Activated CD8-positive, alpha-beta memory T cell treated with anti-CD3 and anti-CD28 coated beads for 4 hours (primary cell): ENCODE measurements at regions not wholly inside any gene's neighbourhood (a gene's known extent, or its start where the extent isn't known, plus 50 kb on each side); places are given as distances from the start of the nearest gene placed in this dataset.

Experiments used
- DNase-seq, 2 donors: peaks; one replicate each; pipeline ENCODE4 v3.0.0-alpha.2; 2020; ENCODE audit warnings: low read depth in 2 of 2

DNA sequence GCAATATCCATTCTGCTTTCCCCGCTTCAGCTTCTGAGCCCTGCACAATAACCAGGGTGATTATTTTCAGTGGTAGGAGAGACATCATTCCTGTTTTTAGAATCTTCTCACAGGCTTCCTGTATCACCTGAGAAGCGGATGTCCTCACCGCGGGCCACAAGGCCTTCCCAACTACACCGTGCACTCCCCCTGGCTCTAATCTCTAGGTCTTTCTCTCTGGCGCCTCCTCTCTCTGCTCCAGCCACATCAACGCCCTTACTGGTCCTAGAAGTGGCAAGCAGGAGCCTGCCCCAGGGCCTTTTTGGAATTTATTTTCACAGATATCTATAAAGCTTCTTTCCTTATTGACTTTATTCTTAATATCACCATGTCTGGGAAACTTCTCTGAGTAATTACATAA lies 675.2 kb upstream of the FRG1 start:
- no peak for DNase-seq

DNA sequence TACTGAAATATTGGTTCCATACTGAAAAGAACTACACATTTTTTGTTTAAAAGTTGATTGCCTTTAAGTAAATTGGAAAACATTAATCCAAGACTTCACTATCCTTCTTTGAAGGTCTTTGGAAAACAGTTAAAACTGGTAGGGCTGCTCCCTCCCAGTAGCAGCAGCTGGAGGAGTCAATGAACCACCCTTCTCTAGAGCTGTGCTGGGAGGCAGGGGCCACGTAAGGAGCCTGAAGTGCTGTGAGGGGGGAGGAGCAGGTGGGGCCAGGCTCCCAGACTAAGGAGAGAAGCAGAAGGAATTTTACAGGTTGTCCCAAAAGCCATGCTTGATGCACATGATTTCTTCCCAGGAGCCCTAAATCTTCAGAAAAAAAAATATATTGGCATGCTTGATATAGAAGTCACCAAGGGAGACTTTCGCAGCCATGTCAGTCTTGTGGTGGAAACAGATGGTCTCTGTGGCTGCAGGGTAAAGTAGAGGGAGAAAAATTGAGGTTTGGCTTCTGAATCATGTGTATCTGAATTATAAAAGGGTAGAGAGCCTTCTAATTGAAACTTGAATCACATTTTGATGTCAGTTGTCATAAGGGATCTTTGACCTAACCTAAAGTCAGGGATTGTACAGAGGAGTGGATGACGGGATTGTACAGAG lies 673.2 kb upstream of the FRG1 start:
- DNase-seq = no peak

DNA sequence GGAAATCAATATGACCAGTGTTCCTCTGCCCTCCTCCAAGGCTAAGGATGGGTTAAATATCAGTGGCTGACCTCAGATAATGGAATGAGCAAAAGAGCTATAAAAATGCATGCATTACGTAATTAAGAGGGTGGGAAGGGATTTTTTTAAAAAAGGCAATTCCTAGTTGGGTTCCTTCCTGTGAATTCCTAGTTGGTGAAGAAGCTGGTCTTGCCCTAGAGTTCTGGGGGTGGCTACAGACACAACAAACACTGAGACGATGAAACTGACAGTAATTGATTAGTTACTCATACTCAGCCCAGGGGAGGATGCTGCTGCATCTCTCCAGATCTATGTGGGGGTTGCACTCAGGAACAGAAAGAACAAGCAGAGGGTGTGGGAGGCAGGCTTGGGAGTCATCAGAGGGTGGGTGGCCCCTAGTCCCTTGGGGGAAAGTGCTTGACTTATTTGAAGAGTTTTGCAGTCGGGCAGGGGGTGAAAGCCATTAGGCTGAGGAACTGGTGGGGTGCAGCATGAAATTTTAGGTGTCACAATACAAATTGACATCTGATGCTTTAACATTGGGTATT lies 662.0 kb upstream of the FRG1 start:
- DNase-seq = no peak

DNA sequence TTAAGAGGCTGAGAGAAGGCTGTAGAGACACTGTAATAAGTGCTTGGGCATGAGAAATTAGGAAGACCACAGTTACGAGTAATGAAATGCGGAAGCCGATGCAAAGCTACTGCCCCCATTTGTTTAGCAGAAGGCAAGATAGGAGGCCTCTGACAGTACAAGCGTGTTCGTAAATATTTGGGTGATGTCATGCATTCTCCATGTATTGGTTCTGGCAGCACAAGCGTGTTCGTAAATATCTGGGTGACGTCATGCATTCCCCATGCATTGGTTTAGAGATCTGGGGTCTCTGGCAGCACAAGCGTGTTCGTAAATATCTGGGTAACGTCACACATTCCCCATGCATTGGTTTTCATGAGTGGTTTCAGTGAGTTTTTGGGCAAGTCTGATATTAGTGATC lies 661.5 kb upstream of the FRG1 start:
- no peak for DNase-seq

DNA sequence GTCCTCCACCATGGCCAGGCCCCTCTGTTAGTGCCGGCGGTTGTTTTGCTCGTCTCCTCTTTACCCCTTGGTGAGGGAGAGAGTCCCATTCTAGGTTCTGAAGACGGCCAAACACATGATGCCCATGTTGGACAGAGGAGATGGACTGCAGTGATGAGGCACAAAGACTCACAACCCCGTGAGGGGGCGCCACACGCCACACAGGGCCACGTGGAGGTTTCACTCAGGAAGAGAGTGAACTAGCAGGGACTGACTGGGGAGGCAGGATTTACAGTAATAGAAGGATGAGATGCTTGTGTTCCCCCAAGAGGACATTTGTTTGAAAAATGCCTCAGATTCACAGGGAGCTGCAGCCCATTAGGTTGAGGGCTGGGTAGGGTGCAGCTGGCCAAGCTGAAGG lies 655.3 kb upstream of the FRG1 start:
- no peak for DNase-seq

DNA sequence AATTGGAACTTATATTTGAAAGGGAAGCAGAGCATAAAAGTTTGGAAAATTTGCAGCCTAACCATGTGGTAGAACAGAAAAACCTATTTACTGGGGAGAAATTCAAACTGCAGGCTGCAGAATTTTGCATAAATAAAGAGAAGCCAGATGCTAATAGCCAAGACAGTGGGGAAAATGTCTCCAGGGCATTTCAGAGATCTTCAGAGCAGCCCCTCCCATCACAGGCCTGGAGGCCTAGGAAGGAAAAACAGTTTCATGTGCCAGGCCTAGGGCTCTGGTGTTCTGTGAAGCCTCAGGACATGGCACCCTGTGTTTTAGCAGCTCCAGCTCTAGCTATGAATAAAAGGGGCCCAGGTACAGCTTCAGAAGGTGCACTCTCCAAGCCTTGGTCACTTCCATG lies 648.7 kb upstream of the FRG1 start:
- DNase-seq = no peak

DNA sequence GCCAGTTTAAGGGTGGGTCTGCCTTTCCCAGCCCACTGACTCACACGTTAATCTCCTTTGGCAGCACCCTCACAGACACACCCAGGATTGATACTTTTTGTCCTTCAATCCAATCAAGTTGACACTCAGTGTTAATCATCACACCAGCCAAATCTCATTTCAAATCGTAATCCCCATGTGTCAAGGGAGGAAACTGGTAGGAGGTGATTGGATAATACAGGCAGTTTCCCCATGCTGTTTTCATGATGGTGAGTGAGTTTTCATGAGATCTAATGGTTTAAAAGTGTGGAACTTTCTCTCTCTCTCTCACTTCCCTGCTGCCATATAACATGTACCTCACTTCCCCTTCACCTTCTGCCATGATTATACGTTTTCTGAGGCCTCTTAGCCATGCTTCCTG lies 647.2 kb upstream of the FRG1 start:
- DNase-seq = no peak

DNA sequence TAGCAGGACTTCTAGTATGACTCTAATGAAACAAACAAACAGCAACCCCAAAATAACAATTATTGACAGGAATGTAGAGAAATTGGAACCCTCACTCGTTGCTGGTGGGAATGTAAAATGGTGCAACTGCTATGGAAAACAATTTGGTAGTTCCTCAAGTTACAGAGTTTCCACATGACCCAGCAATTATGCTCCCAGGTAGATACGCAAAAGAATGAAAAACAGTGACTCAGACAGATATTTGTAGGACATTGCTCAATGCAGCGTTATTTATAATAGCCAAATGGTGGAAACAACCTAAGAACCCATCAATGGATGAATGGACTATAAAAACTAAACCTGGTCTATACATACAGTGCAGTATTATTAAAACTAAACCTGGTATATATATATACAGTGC lies 646.1 kb upstream of the FRG1 start:
- DNase-seq = no peak

DNA sequence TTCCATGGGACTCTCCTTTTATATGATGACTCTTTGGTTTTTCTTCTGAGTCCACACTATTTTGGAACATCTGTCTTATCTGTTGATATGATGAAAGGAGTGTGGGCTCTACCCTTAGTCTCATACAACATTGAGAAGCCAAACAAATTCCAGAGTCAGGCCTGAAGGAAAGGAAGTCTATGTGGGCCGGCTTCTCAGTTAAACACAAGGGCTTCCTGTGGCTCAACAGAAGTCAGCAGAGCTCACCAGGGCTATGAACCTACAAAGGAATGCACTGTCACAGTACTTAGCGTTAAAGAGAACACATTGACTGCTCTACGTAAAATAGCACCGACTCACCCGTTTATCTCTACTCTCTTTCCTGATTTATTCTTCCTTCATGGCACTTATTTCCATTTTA lies 641.0 kb upstream of the FRG1 start:
- DNase-seq = no peak

DNA sequence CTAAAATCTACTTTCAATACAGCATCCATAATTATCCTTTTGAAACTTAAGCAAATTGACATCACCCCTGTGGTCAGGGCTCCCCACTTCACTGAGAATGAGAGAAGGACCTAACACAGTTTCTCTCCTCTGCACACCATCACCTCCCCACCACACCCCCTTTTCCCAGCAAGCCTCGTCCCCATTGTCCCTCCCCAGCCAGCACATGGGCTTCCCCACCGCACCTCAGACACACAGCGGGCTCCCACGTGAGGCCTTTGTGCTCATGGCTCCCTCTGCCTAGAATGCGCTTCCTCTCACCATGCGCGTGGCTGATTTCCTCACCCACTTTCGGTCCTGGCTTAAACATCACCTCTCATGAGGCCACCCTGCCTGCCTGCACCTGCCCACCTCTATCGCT lies 639.0 kb upstream of the FRG1 start:
- no peak for DNase-seq

DNA sequence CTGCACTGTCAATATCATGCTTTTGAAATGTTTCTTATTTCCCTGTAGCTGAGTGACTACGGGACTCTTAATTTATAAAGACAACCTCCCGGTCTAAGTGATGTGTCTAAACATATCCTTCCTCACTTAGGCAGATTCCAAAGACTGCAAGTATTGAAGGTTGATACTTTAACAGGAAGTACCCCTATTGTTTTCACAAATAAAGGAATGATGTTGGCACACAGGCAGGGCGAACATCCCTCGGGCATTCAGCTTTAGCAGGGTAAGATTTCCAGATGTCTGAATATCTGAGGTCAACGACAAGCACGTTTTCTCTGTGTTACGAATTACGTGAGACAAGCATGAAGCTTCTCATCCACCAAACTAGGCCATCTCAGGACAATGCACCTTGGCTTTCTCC lies 638.0 kb upstream of the FRG1 start:
- DNase-seq = no peak

DNA sequence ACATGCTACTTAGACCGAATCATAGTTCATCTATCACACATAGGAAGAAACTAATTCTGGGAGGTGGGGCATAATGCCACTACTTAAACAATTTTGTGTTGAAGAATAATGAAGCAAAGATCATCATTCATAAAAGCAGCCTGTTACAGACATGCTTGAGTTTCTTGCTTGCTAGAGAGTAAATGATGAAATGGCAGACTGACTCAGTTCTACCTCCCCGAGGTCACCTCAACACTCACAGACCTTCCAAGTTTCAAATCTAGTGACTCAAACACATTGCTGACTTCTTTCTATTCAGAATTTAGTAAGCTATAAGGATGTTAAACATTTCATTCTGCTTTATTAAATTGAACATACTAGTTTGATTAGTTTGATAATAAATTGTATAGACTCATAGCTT lies 636.5 kb upstream of the FRG1 start:
- DNase-seq = no peak

DNA sequence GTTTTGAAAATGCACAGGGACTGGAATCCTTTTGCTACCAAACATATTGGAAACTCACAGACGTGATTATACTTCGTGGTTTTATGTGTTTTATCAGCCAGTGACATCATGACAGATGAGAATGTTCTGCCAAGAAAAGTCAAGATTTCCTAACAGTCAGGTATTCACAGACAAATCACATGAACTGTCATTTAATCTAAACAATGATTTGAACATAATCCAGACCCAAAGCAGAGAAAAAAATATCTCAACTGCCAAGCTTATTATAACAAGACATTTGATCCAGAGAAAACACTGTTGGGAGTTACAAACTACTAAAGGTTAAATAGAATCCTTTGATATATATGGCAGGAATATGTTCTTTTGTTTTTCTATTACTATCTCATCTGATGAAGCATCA lies 635.9 kb upstream of the FRG1 start:
- DNase-seq = no peak

DNA sequence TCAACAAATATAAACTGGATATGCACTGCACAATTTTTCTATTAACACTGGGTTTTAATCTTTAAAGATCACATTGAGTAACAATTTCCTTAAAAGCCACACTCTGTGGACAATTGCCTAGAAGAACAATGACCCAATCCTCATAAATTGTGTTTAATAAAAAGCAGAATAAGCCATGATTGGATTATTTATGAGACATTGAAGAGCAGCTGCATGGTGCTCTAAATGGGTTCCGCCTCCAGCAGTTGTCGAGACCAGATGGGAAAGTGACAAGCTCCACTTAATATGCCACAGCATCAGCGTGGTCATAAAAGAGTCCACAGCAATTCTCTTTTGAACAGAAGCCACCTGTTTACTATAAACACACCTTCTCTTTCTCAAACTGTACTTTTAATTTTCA lies 635.2 kb upstream of the FRG1 start:
- DNase-seq = no peak

DNA sequence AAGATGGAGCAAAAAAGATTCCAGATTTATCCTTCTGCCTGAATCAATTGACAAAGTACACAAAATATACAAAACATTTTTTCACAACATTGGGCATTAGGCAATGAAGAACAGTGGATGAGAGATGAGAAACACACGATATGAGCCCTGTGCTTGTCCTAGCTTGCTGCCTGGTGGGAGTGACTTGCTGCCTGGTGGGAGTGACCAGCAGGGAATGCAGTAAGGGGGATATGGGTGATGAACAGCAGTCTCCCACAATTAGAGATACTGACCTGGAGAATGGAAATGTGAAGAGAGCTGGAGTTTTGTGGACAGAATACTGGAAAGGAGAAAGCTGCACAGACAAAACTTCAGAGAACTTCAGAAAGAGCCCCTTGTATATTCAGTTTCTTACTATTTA lies 629.4 kb upstream of the FRG1 start:
- DNase-seq = no peak

DNA sequence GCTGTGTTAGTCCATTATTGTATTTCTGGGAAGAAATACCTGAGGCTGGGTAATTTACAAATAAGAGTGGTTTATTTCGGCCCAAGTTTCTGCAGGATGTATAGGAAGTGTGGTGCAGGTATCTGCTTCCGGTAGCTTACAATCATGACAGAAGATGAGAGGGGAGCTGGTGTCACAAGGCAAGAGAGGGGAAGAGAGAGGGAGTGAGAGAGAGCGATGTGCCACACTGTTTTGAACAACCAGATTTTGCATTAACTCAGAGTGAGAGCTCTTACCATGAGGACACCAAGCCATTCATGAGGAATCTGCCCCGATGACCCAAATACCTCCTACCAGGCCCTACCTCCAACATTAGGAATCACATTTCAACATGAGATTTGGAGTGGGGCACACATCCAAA lies 627.6 kb upstream of the FRG1 start:
- no peak for DNase-seq

DNA sequence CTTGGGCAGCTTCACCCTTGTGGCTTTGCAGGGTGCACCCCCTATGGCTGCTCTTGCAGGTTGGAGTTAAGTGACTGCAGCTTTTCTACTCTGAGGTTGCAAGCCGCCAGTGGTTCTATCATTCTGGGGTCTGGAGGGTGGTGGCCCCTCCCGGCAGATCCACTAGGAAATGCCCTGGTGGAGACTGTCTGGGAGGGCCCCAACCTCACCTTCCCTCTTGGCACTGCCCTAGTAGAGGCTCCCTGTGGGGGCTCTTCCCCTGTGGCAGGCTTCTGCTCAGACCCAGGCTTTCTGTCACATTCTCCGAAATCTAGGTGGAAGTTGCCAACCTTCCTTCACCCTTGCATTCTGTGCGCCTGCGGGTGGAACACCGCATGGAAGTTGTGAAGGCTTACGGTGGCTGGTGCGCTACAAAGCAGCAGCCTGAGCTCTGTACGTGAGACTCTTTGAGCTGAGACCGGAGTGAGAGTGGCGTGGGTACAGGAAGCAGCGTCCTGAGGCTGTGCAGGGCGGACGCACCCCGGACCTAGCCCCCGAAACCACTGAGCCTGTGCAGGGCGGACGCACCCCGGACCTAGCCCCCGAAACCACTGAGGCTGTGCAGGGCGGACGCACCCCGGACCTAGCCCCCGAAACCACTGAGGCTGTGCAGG lies 626.7 kb upstream of the FRG1 start:
- no peak for DNase-seq

DNA sequence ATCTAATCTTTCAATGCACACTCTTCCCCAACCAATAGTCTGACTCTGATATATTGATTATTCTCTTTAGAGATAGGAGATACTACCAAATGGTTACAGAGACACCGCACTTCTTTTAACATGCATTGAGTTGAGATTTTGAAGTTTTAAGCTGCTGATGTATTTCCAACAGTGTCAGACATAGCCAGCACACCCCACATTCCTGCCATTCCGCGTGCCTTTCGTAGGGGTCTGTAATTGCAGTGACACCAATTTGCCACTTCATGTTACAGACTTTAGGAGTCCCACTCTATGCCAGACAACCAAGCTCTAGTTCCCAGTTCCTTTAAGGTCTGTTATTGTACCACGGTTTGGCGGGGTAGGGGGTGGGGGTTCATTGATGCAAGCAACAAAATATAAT lies 618.2 kb upstream of the FRG1 start:
- DNase-seq = no peak

DNA sequence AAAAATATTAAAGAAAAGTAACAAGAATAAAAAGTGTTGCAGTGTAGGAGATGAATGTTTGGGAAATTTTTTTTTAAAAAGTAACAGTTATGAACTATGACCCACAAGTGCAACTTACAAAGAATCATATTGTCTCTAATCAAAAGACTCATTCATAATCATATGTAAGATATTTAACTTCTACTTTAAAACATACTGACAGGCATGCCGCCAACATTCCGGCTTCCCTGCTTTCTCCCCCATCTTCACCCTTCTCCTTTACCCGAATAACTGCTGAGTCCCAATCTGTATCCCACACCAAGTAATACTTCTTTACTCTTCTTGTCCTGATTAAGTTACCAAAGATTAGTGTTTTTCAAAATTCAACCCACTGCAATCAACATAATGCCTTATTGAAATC lies 598.8 kb upstream of the FRG1 start:
- DNase-seq = no peak

DNA sequence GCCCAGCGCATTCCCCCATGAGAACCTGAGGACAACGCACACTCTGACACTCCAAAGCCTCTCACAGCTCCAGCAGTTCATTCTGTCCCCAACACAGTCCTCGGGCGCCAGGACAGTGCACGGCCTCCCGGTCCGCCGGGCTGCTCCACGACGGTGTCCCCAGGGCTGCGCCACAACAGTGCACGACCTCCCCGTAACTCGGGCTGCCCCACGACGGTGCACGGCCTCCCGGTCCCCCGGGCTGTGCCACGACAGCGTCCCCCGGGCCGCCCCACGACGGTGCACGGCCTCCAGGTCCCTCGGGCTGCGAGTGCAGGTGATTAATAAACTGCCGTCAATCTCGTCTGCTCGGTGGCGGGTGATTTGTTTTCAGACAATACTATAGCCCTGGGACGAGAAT lies 585.1 kb upstream of the FRG1 start:
- no peak for DNase-seq

DNA sequence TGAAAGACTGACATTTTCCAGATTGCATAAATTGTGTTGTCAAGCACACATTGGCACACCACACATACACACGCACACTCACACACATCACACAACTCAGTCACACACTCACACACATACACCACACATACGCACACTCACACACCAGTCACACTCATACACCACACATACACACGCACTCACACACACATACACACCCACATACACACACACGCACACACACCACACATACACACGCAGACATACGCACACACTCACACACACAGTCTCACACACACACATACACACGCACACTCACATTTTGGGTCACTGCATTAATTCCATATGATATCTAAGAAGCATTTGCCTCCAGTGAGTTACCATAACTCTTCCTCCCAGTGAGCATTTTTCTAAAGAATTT lies 578.3 kb upstream of the FRG1 start:
- no peak for DNase-seq

DNA sequence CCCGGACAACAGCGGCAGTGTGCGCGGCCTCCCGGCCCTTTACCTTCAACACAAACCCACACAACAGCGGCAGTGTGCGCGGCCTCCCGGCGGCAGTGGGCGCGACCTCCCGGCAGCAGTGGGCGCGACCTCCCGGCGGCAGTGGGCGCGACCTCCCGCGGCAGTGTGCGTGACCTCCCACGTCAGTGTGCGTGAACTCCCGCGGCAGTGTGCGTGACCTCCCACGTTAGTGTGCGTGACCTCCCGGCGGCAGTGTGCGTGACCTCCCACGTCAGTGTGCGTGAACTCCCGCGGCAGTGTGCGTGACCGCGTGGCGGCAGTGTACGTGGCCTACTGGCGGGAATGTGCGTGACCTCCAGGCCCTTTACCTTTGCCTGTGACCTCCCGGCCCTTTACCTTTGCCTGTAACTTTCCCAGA lies 576.6 kb upstream of the FRG1 start:
- no peak for DNase-seq

DNA sequence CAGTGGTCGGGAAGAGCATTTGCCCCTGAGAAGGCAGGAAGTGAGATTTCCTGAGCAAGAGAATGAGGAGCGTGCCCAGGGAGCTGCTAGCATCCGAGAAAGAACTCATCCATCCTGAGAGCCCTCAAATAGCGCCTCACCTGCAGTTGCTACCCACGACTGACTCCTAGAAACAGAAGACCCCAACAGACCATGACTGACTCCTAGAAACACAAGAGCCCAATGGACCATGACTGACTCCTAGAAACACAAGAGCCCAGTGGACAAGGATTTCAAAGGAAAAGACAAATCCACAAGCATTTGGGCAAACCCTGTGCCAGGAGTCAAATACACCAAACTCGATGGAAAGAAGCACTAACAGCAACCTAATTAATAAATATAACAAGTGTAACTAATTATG lies 575.2 kb upstream of the FRG1 start:
- DNase-seq = no peak

DNA sequence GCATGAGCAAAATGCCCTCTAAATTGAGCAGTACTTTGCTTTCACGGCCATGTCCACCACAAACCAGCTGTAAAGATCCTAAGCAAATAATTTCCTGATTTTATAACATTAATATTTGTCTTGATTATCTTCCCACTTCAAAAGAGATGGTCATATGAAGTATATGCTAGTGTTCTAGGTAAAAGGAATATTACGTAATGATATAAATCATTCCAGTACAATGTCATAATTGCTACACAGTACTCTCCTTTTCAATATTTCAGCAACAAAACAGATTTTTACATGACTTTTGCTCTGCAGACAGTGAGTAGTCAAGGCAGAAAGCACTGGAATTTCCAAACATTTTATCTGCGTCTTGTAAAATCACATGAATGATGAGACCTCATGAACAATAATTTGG lies 572.8 kb upstream of the FRG1 start:
- DNase-seq = no peak
